ENCODE measurements at regions not wholly inside any gene's neighbourhood (a gene's known extent, or its start where the extent isn't known, plus 50 kb on each side); places are given as distances from the start of the nearest gene placed in this dataset.

DNA sequence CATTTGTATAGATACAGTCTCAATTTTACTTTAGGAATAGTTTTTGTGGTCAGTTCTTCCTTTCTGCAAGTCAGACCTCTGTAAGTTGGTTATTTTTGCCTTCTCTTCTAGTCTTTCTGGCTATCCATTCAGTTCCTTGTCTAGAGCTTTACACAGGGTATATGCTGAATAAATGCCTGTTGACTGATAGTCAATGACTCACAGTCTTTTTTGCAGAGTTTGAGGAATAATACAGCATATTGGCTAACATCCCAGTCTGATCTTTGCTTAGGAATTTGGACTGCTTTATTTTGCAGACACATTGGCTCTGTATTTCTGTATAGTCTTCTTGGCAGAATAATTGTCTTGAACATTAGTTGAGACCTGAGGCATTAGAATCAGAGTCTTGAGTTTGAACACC is 132.4 kb downstream of the MAGEC1 start (continued):
- TF ChIP-seq ZNF462 (CRISPR knock-in tag; IDR thresholded peaks at IDR 0.05) = no peak
- TF ChIP-seq, protein P1, sequence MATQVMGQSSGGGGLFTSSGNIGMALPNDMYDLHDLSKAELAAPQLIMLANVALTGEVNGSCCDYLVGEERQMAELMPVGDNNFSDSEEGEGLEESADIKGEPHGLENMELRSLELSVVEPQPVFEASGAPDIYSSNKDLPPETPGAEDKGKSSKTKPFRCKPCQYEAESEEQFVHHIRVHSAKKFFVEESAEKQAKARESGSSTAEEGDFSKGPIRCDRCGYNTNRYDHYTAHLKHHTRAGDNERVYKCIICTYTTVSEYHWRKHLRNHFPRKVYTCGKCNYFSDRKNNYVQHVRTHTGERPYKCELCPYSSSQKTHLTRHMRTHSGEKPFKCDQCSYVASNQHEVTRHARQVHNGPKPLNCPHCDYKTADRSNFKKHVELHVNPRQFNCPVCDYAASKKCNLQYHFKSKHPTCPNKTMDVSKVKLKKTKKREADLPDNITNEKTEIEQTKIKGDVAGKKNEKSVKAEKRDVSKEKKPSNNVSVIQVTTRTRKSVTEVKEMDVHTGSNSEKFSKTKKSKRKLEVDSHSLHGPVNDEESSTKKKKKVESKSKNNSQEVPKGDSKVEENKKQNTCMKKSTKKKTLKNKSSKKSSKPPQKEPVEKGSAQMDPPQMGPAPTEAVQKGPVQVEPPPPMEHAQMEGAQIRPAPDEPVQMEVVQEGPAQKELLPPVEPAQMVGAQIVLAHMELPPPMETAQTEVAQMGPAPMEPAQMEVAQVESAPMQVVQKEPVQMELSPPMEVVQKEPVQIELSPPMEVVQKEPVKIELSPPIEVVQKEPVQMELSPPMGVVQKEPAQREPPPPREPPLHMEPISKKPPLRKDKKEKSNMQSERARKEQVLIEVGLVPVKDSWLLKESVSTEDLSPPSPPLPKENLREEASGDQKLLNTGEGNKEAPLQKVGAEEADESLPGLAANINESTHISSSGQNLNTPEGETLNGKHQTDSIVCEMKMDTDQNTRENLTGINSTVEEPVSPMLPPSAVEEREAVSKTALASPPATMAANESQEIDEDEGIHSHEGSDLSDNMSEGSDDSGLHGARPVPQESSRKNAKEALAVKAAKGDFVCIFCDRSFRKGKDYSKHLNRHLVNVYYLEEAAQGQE (IDR thresholded peaks at IDR 0.05; ENCODE audit: unreplicated experiment) = no peak
- TF ChIP-seq, protein P2, sequence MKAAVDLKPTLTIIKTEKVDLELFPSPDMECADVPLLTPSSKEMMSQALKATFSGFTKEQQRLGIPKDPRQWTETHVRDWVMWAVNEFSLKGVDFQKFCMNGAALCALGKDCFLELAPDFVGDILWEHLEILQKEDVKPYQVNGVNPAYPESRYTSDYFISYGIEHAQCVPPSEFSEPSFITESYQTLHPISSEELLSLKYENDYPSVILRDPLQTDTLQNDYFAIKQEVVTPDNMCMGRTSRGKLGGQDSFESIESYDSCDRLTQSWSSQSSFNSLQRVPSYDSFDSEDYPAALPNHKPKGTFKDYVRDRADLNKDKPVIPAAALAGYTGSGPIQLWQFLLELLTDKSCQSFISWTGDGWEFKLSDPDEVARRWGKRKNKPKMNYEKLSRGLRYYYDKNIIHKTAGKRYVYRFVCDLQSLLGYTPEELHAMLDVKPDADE (IDR thresholded peaks at IDR 0.05) = no peak

- TF ChIP-seq, protein P1 (IDR thresholded peaks at IDR 0.05; ENCODE audit: unreplicated experiment) = no peak
- TF ChIP-seq STAT1 (IDR thresholded peaks at IDR 0.05; ENCODE audit: unreplicated experiment) (no peak), CREB1 (CRISPR knock-in tag; IDR thresholded peaks at IDR 0.05; ENCODE audit: low read depth) (no peak), EZH2 (IDR thresholded peaks at IDR 0.05; ENCODE audit: low read depth, unreplicated experiment) (no peak)
- H3K9me3 Mint-ChIP-seq = peaks cover 2% of the 10 kb centered on the region; the same call in 2 of the 3 replicates
- H3K36me3 Mint-ChIP-seq (ENCODE audit: low read depth) = no peaks in the 10 kb centered on the region
Observed at GRCh38 chrX:142005532-142005931, 101.8 kb downstream of the MAGEC1 start.

More at GRCh38 chrX:142005532-142005931, 101.8 kb downstream of the MAGEC1 start:
- no peaks in the 10 kb centered on the region for H3K4me1 Mint-ChIP-seq
- no peak overlapping the region for H3K27ac Mint-ChIP-seq
- no peak overlapping the region for H3K4me3 ChIP-seq
- no peaks in the 10 kb centered on the region for H3F3A ChIP-seq (replicated peaks; ENCODE audit: low read depth)
- no peaks in the 10 kb centered on the region for H3K27me3 ChIP-seq (ENCODE audit: insufficient read depth)
- DNase-seq (ENCODE audit: low spot score) (no peak), ATAC-seq (no peak)
- H3K36me3 ChIP-seq (ENCODE audit: insufficient read depth) = no peaks in the 10 kb centered on the region
- no peak overlapping the region for H3K4me2 ChIP-seq
- no peaks in the 10 kb centered on the region for H3K79me2 ChIP-seq (replicated peaks; ENCODE audit: insufficient read depth)
- H3K4me1 ChIP-seq (ENCODE audit: insufficient read depth) = no peaks in the 10 kb centered on the region
- H3K27me3 Mint-ChIP-seq (ENCODE audit: insufficient read depth, low read depth, poor library complexity) = no peaks in the 10 kb centered on the region
- H3K27ac ChIP-seq (ENCODE audit: low read depth) = no peak overlapping the region
- no peak overlapping the region for H2AFZ ChIP-seq
- no peaks in the 10 kb centered on the region for H4K20me1 ChIP-seq (replicated peaks; ENCODE audit: insufficient read depth)
- H3K9me2 ChIP-seq (ENCODE audit: insufficient read depth) = no peaks in the 10 kb centered on the region
- no peak overlapping the region for H3K4me3 Mint-ChIP-seq

Measured in GM23338 (cell line).